ENCODE measurements at regions not wholly inside any gene's neighbourhood (a gene's known extent, or its start where the extent isn't known, plus 50 kb on each side); places are given as distances from the start of the nearest gene placed in this dataset.

GRCh38 chr12:132439333-132439904 lies 50.5 kb upstream of the FBRSL1 start:
- no peak for DNase-seq

GRCh38 chr12:132438726-132439125 lies 51.2 kb upstream of the FBRSL1 start:
- DNase-seq: no peak

- no peak for DNase-seq
Observed at GRCh38 chr12:132437943-132438700, 51.8 kb upstream of the FBRSL1 start.

- DNase-seq: no peak
Observed at GRCh38 chr12:132437252-132437932, 52.6 kb upstream of the FBRSL1 start.

GRCh38 chr12:132436791-132437251 lies 53.1 kb upstream of the FBRSL1 start:
- DNase-seq: no peak

GRCh38 chr12:132435486-132436187 lies 54.3 kb upstream of the FBRSL1 start:
- DNase-seq: no peak

GRCh38 chr12:132433641-132434395 lies 56.1 kb upstream of the FBRSL1 start:
- no peak for DNase-seq

GRCh38 chr12:132432721-132433577 lies 57.0 kb upstream of the FBRSL1 start:
- DNase-seq: no peak

GRCh38 chr12:132432126-132432705 lies 57.7 kb upstream of the FBRSL1 start:
- DNase-seq: no peak

GRCh38 chr12:132430838-132431774 lies 58.8 kb upstream of the FBRSL1 start:
- DNase-seq: no peak

- DNase-seq: no peak
Observed at GRCh38 chr12:132429946-132430643, 59.9 kb upstream of the FBRSL1 start.

GRCh38 chr12:132429602-132429945 lies 60.4 kb upstream of the FBRSL1 start:
- DNase-seq: no peak

- no peak for DNase-seq
Observed at GRCh38 chr12:132428936-132429601, 60.9 kb upstream of the FBRSL1 start.

GRCh38 chr12:132427999-132428935 lies 61.7 kb upstream of the FBRSL1 start:
- DNase-seq: no peak

- DNase-seq: no peak
Observed at GRCh38 chr12:132427174-132427768, 62.7 kb upstream of the FBRSL1 start.

- no peak for DNase-seq
Observed at GRCh38 chr12:132426349-132427173, 63.4 kb upstream of the FBRSL1 start.

Data from kidney glomerular epithelial cell (primary cell).